ENCODE measurements at regions not wholly inside any gene's neighbourhood (a gene's known extent, or its start where the extent isn't known, plus 50 kb on each side); places are given as distances from the start of the nearest gene placed in this dataset.

DNA sequence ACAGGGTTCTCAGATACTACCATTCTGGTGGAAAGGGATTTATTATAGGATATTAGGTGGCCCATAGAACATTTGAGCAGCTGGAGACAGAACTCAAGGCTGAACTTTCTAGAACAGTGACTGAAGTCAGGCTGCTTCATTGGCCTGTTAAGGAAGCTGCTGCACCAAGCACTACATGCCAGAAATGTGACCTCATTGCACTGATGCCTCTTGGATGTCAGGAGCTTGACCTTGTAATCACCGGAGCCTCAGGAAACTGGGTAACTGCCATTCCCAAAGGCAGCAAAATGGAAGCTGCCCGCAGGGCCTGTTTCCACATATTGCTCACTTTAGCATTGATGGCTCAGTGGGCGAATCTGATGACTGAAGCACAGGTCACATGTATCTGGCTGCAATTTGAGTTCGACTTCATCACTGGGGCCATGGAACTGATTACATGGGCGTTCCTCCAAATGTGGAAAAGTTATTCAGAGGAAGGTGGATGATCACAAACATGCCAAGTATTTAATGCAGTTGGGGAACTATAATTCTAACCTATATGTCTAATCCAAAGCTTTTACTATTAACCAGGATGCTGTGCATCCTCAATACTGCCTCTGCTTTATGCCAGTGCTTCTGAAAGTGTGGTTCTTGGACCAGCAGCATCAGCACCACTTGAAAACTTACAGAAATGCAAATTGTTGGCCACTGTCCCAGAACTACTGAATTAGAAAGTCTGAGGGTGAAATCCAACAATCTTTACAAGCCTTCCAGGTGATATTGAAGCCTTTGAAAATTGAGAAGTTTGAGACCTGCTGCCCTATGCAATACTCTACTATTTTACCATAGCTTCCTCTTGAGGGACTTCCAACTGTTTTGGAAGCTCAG is 337.2 kb upstream of the NAV3 start:
- no peak for DNase-seq

DNA sequence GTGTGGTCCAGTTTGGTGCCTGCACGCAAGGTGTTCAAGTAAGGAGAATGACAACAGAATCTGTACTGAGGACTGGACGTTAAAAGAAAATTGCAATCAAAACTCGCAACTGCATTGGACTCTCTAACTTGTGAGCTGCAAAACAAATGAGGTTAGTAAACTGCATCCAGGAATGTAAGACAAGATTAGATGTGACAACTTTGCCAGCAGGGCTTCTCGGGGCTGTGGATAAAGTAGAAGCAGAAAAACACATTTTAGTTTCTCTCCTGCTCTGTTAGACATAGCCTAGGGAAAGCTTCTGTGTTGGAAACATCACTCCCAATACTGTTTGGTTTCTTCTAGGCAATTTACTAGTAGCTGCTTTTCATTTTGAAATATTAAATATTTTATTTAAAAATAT is 338.2 kb upstream of the NAV3 start:
- no peak for DNase-seq

- DNase-seq = no peak
Measured at GRCh38 chr12:77489331-77489970, 341.2 kb upstream of the NAV3 start.

- peak; percentile 23 for DNase-seq
Measured at GRCh38 chr12:77488041-77488620, 342.6 kb upstream of the NAV3 start.

GRCh38 chr12:77486872-77487271 is 343.8 kb upstream of the NAV3 start:
- DNase-seq = no peak

- no peak for DNase-seq
Measured at GRCh38 chr12:77485961-77486854, 344.5 kb upstream of the NAV3 start.

DNA sequence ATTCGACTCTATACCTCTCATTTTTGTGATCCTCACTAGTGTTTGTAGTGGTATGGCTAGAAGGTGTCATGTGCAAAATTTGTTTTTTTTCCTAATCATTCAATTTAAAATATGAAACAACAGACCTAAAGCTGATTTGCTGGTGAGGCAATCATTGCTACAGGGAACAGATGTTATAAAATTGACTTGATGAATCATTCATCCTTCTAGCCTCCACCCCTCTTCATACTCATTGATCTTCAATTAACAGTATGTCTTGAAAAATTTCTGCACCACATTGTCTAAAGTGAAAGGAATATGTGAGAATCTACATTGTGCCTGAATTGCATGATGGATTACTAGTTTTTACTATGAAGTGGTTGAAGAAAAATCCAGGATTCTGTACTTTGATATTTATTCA is 349.0 kb upstream of the NAV3 start:
- no peak for DNase-seq

GRCh38 chr12:77477907-77478533 is 352.7 kb upstream of the NAV3 start:
- no peak for DNase-seq

- DNase-seq = no peak
Measured at GRCh38 chr12:77471801-77472200, 358.9 kb upstream of the NAV3 start.

- DNase-seq = no peak
Measured at GRCh38 chr12:77469578-77470333, 360.9 kb upstream of the NAV3 start.

- DNase-seq = no peak
Measured at GRCh38 chr12:77442633-77443032, 377.3 kb upstream of the E2F7 start.

DNA sequence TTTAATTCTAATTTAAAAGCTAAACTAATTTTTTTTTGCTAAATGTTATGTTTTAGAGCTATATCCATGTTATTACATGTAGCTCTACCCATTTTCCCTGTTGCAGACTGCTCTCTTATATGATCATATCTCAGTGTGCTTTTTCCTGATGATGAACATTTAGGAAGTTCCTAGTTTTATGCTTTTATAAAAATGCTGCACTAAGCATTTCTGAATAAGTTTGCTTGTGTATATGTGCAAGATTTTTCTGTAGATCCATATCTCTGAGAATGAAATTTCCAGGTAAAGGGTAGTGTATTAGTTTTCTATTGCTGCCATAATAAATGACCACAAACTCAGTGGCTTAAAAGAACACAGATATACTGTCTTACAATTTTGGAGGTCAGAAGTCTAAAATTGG is 374.4 kb upstream of the E2F7 start:
- DNase-seq = no peak

- no peak for DNase-seq
Measured at GRCh38 chr12:77438644-77439043, 373.3 kb upstream of the E2F7 start.

DNA sequence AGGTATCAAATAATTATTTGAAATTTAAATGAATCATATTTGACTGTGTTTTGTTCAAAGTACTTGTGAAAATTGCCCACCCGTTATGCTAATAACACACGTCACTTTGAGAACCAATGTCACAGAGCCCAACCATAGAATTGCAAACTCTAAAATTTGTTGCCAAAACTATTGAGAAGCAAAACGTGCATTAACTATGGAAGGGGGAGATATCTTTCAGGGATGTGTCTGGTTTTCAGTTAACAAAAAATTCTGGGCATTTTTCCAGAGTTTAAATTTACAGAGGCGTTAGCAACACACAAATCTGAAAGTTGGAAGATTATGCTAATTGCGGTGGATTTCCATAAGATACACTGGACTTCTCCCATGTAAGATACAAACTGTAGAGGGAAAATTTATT is 371.8 kb upstream of the E2F7 start:
- no peak for DNase-seq

- no peak for DNase-seq
Measured at GRCh38 chr12:77435446-77436091, 370.2 kb upstream of the E2F7 start.

DNA sequence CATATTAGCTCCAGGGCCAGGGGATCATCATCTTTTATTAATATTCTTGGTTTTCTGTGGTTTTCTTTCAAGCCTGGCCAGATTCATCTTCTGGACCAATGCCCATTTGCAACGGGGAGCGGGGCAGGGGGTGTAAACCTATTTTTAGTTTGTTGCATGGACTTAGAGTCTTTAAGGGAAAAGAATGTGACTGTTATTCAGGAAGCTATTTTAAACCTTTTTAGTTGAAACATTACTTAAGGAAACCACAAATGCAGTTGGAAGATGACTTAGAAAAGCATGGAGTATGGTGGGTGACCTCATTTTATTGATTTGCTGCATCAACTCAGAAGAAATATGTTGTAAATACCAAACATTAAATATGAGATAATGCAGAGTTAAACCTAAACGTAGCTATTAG is 368.4 kb upstream of the E2F7 start:
- no peak for DNase-seq

DNA sequence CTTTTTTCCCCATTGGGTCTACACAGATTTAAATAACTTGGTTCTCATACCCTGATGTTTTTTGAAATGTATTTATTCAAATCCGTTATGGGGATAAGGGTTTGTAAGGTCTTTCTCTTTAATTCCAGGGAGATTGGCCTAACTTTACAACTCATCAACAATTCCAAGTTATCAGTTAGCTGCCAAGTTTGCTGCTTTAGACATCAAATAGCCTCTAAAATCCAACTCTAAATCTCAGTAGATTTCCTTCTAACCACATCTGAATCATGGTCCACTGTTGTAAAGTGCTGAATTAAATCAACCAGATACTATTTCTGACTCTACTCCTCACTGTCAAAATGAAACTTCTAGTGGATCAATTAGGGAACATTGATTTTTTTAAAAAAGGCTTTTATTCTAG is 364.1 kb upstream of the E2F7 start:
- DNase-seq = no peak

GRCh38 chr12:77421152-77421551 is 355.8 kb upstream of the E2F7 start:
- no peak for DNase-seq

GRCh38 chr12:77409551-77409950 is 344.2 kb upstream of the E2F7 start:
- no peak for DNase-seq

GRCh38 chr12:77407931-77408330 is 342.6 kb upstream of the E2F7 start:
- DNase-seq = no peak
